Left lung (tissue), 4 donors: ENCODE measurements at regions not wholly inside any gene's neighbourhood (a gene's known extent, or its start where the extent isn't known, plus 50 kb on each side); places are given as distances from the start of the nearest gene placed in this dataset.

Experiments used
- ATAC-seq: fragments of 200-7000 bp; cut with Tn5 transposase; one replicate; pipeline ENCODE4 v1.9.1; 2020; ENCODE audit warnings: moderate library complexity
- DNase-seq, 4 donors: peaks; one replicate each; pipeline ENCODE4 v3.0.0-alpha.2; 2013 to 2020
- H3K27ac ChIP-seq, 2 donors: fragments of 200-600 bp; sonication (generic) in 1 of 2; one replicate each; pipeline versions ENCODE4 v1.5.0 to v1.8.0; 2020 to 2021
- H3K27me3 ChIP-seq, 2 donors: fragments of 200-600 bp; sonication (generic) in 1 of 2; one replicate each; pipeline versions ENCODE4 v1.5.0 to v1.8.0; 2020 to 2021
- H3K36me3 ChIP-seq, 2 donors: fragments of 200-600 bp; sonication (generic) in 1 of 2; one replicate each; pipeline versions ENCODE4 v1.5.0 to v1.8.0; 2020 to 2021
- H3K4me1 ChIP-seq, 2 donors: fragments of 200-600 bp; one replicate each; pipeline ENCODE4 v1.8.0; 2021
- H3K4me3 ChIP-seq, 2 donors: fragments of 200-600 bp; sonication (generic) in 1 of 2; one replicate each; pipeline versions ENCODE4 v1.5.0 to v1.8.0; 2020 to 2021; ENCODE audit warnings: mild to moderate bottlenecking in 1 of 2
- H3K9me3 ChIP-seq, 2 donors: fragments of 200-600 bp; sonication (generic) in 1 of 2; one replicate each; pipeline versions ENCODE4 v1.5.0 to v1.8.0; 2020 to 2021
- CTCF ChIP-seq, 2 donors: fragments of 200-600 bp; sonication (generic) in 1 of 2; IDR thresholded peaks; one replicate each; pipeline versions ENCODE4 v1.5.0 to v1.8.0; 2021; ENCODE audit warnings: antibody characterized with exemption in 2 of 2
- intact Hi-C, 2 donors: fragments of 100-400 bp; cut with DNase I; formaldehyde crosslinking; loops; one replicate each; pipeline versions ENCODE4 v1.11.2 to v1.14.2; 2022
- donor health status: DM: no; HTN: yes; CAD: no.
- donor health status: DM: no; HTN: no; CAD: no.

GRCh38 chr16:7160093-7160492 lies 172.6 kb upstream of the RBFOX1 start:
- DNase-seq (no peak), ATAC-seq (no peak)
- no peaks in the 10 kb centered on the region for H3K4me1 ChIP-seq
- no peak overlapping the region for H3K4me3 ChIP-seq
- no peak overlapping the region for H3K27ac ChIP-seq
- H3K27me3 ChIP-seq: no peaks in the 10 kb centered on the region
- H3K9me3 ChIP-seq: peaks cover 0 to 2% of the 10 kb centered on the region in 2 donors
- intact Hi-C loops: no loop called here
- H3K36me3 ChIP-seq: no peaks in the 10 kb centered on the region
- TF ChIP-seq CTCF (IDR thresholded peaks at IDR 0.05): no peak

- no peak for ATAC-seq
- intact Hi-C loops: no loop called here
- no peaks in the 10 kb centered on the region for H3K27me3 ChIP-seq
- H3K4me3 ChIP-seq: no peak overlapping the region
- H3K9me3 ChIP-seq: no peaks in the 10 kb centered on the region
- DNase-seq: no peak
- TF ChIP-seq CTCF (IDR thresholded peaks at IDR 0.05): no peak
- no peak overlapping the region for H3K27ac ChIP-seq
- H3K36me3 ChIP-seq: no peaks in the 10 kb centered on the region
- H3K4me1 ChIP-seq: no peaks in the 10 kb centered on the region
Measured at GRCh38 chr16:7158481-7158880, 174.2 kb upstream of the RBFOX1 start.

- H3K36me3 ChIP-seq: no peaks in the 10 kb centered on the region
- no peak overlapping the region for H3K4me3 ChIP-seq
- no peaks in the 10 kb centered on the region for H3K27me3 ChIP-seq
- H3K4me1 ChIP-seq: no peaks in the 10 kb centered on the region
- peaks cover 0 to 9% of the 10 kb centered on the region in 2 donors for H3K9me3 ChIP-seq
- no peak for DNase-seq
- TF ChIP-seq CTCF (IDR thresholded peaks at IDR 0.05): no peak
- ATAC-seq: no peak
- H3K27ac ChIP-seq: no peak overlapping the region
- intact Hi-C loops: no loop called here
Measured at GRCh38 chr16:7150230-7150629, 182.4 kb upstream of the RBFOX1 start.

GRCh38 chr16:7148606-7149005 lies 184.0 kb upstream of the RBFOX1 start:
- no peaks in the 10 kb centered on the region for H3K36me3 ChIP-seq
- intact Hi-C loops: no loop called here
- no peaks in the 10 kb centered on the region for H3K4me1 ChIP-seq
- H3K27me3 ChIP-seq: no peaks in the 10 kb centered on the region
- H3K9me3 ChIP-seq: peaks cover 0 to 9% of the 10 kb centered on the region in 2 donors
- TF ChIP-seq CTCF (IDR thresholded peaks at IDR 0.05): no peak
- ATAC-seq: no peak
- H3K4me3 ChIP-seq: no peak overlapping the region
- no peak overlapping the region for H3K27ac ChIP-seq
- DNase-seq: no peak

GRCh38 chr16:7140899-7141298 lies 191.7 kb upstream of the RBFOX1 start:
- Histone ChIP-seq H3K36me3 (no peaks in the 10 kb centered on the region), H3K27me3 (no peaks in the 10 kb centered on the region), H3K4me3 (no peak overlapping the region), H3K4me1 (no peaks in the 10 kb centered on the region), H3K27ac (no peak overlapping the region), H3K9me3 (no peaks in the 10 kb centered on the region)
- ATAC-seq (no peak), DNase-seq (no peak)
- no peak for TF ChIP-seq CTCF (IDR thresholded peaks at IDR 0.05)
- intact Hi-C loops: no loop called here
